GM23248 (cell line): ENCODE measurements at regions not wholly inside any gene's neighbourhood (a gene's known extent, or its start where the extent isn't known, plus 50 kb on each side); places are given as distances from the start of the nearest gene placed in this dataset.
A peak's percentile ranks its signal among the peaks of the same experiment; 100 is the strongest.

Experiments
- DNase-seq: peaks from one replicate; pipeline ENCODE4 v3.0.0-alpha.2; 2015
- H2AFZ ChIP-seq: fragments of 200-600 bp; sonication (generic); 2 replicates; pipeline ENCODE4 v1.6.1; 2016; ENCODE audit warnings: antibody characterized with exemption
- H3F3A ChIP-seq: fragments of 200-600 bp; sonication (generic); 2 replicates; pipeline ENCODE4 v1.6.1; 2016; ENCODE audit warnings: mild to moderate bottlenecking, antibody characterized with exemption, mixed run types; ENCODE audit not compliant: insufficient read depth
- H3K27ac ChIP-seq: fragments of 200-600 bp; sonication (generic); 2 replicates; pipeline ENCODE4 v1.5.1; 2016; ENCODE audit warnings: mild to moderate bottlenecking
- H3K27me3 ChIP-seq: fragments of 200-600 bp; sonication (generic); replicated peaks from 2 replicates; pipeline ENCODE4 v1.6.1; 2016; ENCODE audit warnings: mild to moderate bottlenecking; ENCODE audit not compliant: insufficient read depth
- H3K36me3 ChIP-seq: fragments of 200-600 bp; sonication (generic); 2 replicates; pipeline ENCODE4 v1.6.1; 2016; ENCODE audit warnings: low read depth, mild to moderate bottlenecking
- H3K4me1 ChIP-seq: fragments of 200-600 bp; sonication (generic); 2 replicates; pipeline ENCODE4 v1.6.1; 2016; ENCODE audit warnings: mild to moderate bottlenecking; ENCODE audit not compliant: insufficient read depth
- H3K4me2 ChIP-seq: fragments of 200-600 bp; sonication (generic); one replicate; pipeline ENCODE4 v1.6.1; 2016; ENCODE audit warnings: mild to moderate bottlenecking; ENCODE audit not compliant: unreplicated experiment
- H3K4me3 ChIP-seq: fragments of 200-600 bp; sonication (generic); 2 replicates; pipeline ENCODE4 v1.5.1; 2016; ENCODE audit warnings: mild to moderate bottlenecking
- H3K79me2 ChIP-seq: fragments of 200-600 bp; sonication (generic); 2 replicates; pipeline ENCODE4 v1.6.1; 2016; ENCODE audit warnings: mild to moderate bottlenecking; ENCODE audit not compliant: insufficient read depth
- H3K9ac ChIP-seq: fragments of 200-600 bp; sonication (generic); 2 replicates; pipeline ENCODE4 v1.6.1; 2016; ENCODE audit warnings: mild to moderate bottlenecking
- H3K9me2 ChIP-seq: fragments of 200-600 bp; sonication (generic); 2 replicates; pipeline ENCODE4 v1.6.1; 2016; ENCODE audit warnings: mixed run types, mild to moderate bottlenecking, moderate library complexity; ENCODE audit not compliant: insufficient read depth
- H3K9me3 ChIP-seq: fragments of 200-600 bp; sonication (generic); one replicate; pipeline ENCODE4 v1.6.1; 2017; ENCODE audit warnings: low read depth
- H4K20me1 ChIP-seq: fragments of 200-600 bp; sonication (generic); 2 replicates; pipeline ENCODE4 v1.6.0; 2016; ENCODE audit not compliant: insufficient read depth
- EZH2 ChIP-seq: fragments of 200-600 bp; sonication (generic); IDR thresholded peaks from 2 replicates; pipeline ENCODE4 v1.6.1; 2018; ENCODE audit warnings: antibody characterized with exemption, mild to moderate bottlenecking; ENCODE audit not compliant: insufficient read depth, poor library complexity, severe bottlenecking
- EZH2phosphoT487 ChIP-seq: fragments of 200-600 bp; sonication (generic); IDR thresholded peaks from 2 replicates; pipeline ENCODE4 v1.6.1; 2018; ENCODE audit warnings: antibody characterized with exemption, moderate library complexity, mild to moderate bottlenecking, low read depth; ENCODE audit not compliant: insufficient read depth
- WGBS, 2 experiments: methylation state at CpG; one replicate each; pipeline ENCODE4 v1.1.6; 2015 to 2017; ENCODE audit warnings: low lambda C conversion rate in 2 of 2, low coverage in 1 of 2; ENCODE audit errors: missing lambda C conversion rate in 2 of 2; 5-methylcytosine and 5-hydroxymethylcytosine counted together
- in situ Hi-C: fragments of 300-500 bp; cut with MboI; formaldehyde crosslinking; loops from 2 replicates; pipeline ENCODE4 v1.15.0; 2020

- no peak overlapping the region for H3K27ac ChIP-seq
- in situ Hi-C loops = no loop called here
- no peak for DNase-seq
- no peak overlapping the region for H2AFZ ChIP-seq
- 85 to 90% methylated on average over 4 of the region's 4 CpGs for WGBS, 2 experiments
- H3K4me3 ChIP-seq = no peak overlapping the region
- H3K36me3 ChIP-seq = no peaks in the 10 kb centered on the region
- no peaks in the 10 kb centered on the region for H3K79me2 ChIP-seq
- H3K4me2 ChIP-seq = no peak overlapping the region
- peaks cover 6% of the 10 kb centered on the region; the same call in 1 of the 2 replicates for H3F3A ChIP-seq
- H3K27me3 ChIP-seq = no peaks in the 10 kb centered on the region
- no peaks in the 10 kb centered on the region for H4K20me1 ChIP-seq
- H3K4me1 ChIP-seq = peaks cover 16% of the 10 kb centered on the region
- no peaks in the 10 kb centered on the region for H3K9me2 ChIP-seq
- H3K9ac ChIP-seq = no peak overlapping the region
- TF ChIP-seq EZH2 (no peak), EZH2phosphoT487 (no peak)
- no peaks in the 10 kb centered on the region for H3K9me3 ChIP-seq
Observed at GRCh38 chr9:675697-676370, 165.7 kb upstream of the DMRT1 start.

DNA sequence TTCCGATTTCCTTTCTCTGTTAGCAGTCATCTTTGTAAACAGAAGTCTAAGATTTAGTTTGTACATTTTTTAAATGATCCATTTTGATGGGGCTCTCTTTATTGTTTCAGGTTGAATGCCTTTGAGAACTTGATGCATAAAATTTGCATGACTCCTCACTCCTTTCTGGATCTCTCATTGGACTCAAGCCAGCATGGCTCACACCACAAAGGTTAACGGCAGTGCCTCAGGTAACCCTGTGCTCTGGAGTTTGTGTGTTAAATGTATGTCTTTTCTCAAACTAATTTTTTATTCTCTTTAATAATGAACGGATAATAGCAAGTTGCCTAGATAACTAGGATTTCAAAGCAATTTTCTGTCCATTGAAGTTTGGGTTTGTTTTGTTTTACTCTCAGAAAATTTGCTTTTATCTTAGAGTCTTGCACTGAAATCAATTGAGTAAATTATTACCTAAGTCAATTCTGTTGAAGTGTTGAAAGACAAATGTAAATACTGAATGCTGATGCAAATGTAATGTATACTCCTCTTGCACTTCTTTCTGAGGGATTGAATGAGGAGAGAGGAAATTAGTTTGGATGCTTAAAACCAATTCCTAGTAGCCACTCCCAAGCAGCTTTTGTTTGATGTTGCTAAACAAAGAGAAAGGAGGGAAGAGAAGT is 164.6 kb upstream of the DMRT1 start:
- peak overlapping the region; percentile 66 for H3K4me3 ChIP-seq
- H3K4me1 ChIP-seq = peaks cover 16% of the 10 kb centered on the region
- TF ChIP-seq EZH2 (no peak), EZH2phosphoT487 (no peak)
- WGBS, 2 experiments = 69 to 71% methylated on average over 3 of the region's 3 CpGs
- no peaks in the 10 kb centered on the region for H3K27me3 ChIP-seq
- H4K20me1 ChIP-seq = no peaks in the 10 kb centered on the region
- no peak for DNase-seq
- no peaks in the 10 kb centered on the region for H3K9me2 ChIP-seq
- H3K4me2 ChIP-seq = peak overlapping the region; percentile 82
- no peaks in the 10 kb centered on the region for H3K9me3 ChIP-seq
- H3F3A ChIP-seq = peaks cover 6% of the 10 kb centered on the region; the same call in 1 of the 2 replicates
- in situ Hi-C loops = no loop called here
- peak overlapping the region; percentile 43 for H3K27ac ChIP-seq
- no peaks in the 10 kb centered on the region for H3K36me3 ChIP-seq
- H3K9ac ChIP-seq = peak overlapping the region; percentile 50
- H3K79me2 ChIP-seq = no peaks in the 10 kb centered on the region
- peak overlapping the region; percentile 87 for H2AFZ ChIP-seq

DNA sequence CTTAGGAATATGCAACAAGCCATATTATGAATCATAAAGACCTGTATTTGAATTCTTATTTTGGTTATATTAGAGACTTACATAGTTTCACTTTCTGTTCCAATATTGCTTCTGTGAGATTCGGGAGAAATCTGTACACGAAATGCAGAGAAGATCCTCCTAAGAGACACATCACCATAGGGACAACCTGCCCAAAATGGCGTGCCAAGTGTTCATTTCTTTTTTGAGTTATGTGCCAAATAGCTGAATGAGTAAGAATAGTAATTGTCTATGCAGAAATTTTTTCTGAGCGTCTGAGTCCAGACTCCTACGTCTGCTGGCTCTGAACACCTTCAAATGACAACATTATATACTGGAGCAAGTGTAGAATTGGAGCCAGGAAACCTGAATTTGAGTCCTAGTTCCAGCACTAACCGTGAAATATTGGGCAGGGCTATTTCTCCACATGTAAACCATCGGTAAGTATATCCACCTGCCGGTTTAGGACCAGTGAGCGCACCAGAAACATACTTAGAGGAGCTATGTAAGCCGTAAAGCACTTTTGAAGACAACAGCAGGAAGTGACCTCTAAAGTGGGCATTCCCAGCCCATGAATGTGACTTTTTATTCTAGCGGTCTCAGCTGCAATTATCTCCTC is 163.9 kb upstream of the DMRT1 start:
- in situ Hi-C loops = no loop called here

GRCh38 chr9:678897-679296 is 162.6 kb upstream of the DMRT1 start:
- H3K9ac ChIP-seq = no peak overlapping the region
- H3K4me1 ChIP-seq = peaks cover 27% of the 10 kb centered on the region
- no peaks in the 10 kb centered on the region for H3K27me3 ChIP-seq
- H3K9me2 ChIP-seq = no peaks in the 10 kb centered on the region
- no peaks in the 10 kb centered on the region for H3K9me3 ChIP-seq
- H3K36me3 ChIP-seq = no peaks in the 10 kb centered on the region
- no peak for TF ChIP-seq EZH2phosphoT487
- no peak overlapping the region for H3K27ac ChIP-seq
- no peak overlapping the region for H3K4me3 ChIP-seq
- H3K4me2 ChIP-seq = no peak overlapping the region
- peaks cover 18% of the 10 kb centered on the region for H3F3A ChIP-seq
- no peak for DNase-seq
- no peak overlapping the region for H2AFZ ChIP-seq
- H3K79me2 ChIP-seq = no peaks in the 10 kb centered on the region
- no peaks in the 10 kb centered on the region for H4K20me1 ChIP-seq
- 100% methylated on average over 1 of the region's 1 CpG for WGBS, 2 experiments
- in situ Hi-C loops = no loop called here

More for the DNA sequence above, 163.9 kb upstream of the DMRT1 start:
- peak overlapping the region; percentile 82 for H3K4me2 ChIP-seq
- no peaks in the 10 kb centered on the region for H4K20me1 ChIP-seq
- H3K27me3 ChIP-seq = no peaks in the 10 kb centered on the region
- no peaks in the 10 kb centered on the region for H3K36me3 ChIP-seq
- H3K9me3 ChIP-seq = no peaks in the 10 kb centered on the region
- H3K4me3 ChIP-seq = peak overlapping the region; percentile 66
- peaks cover 16% of the 10 kb centered on the region for H3K4me1 ChIP-seq
- H3F3A ChIP-seq = peaks cover 6% of the 10 kb centered on the region; the same call in 1 of the 2 replicates
- WGBS, 2 experiments = 26 to 35% methylated on average over 11 of the region's 11 CpGs
- H3K9ac ChIP-seq = peak overlapping the region; percentile 50
- H3K79me2 ChIP-seq = no peaks in the 10 kb centered on the region
- H3K9me2 ChIP-seq = no peaks in the 10 kb centered on the region
- peak overlapping the region; percentile 43 for H3K27ac ChIP-seq
- H2AFZ ChIP-seq = peak overlapping the region; percentile 87
- TF ChIP-seq EZH2 = no peak
- TF ChIP-seq EZH2phosphoT487 = no peak
- DNase-seq = peak; percentile 75
